22Rv1 (cell line): ENCODE measurements at regions not wholly inside any gene's neighbourhood (a gene's known extent, or its start where the extent isn't known, plus 50 kb on each side); places are given as distances from the start of the nearest gene placed in this dataset.

ENCODE experiments used
- CTCF ChIP-seq: fragments of 450-650 bp; IDR thresholded peaks from 2 replicates; pipeline ENCODE4 v1.5.1; 2017; ENCODE audit warnings: mild to moderate bottlenecking
- ZFX ChIP-seq: fragments of 450-650 bp; IDR thresholded peaks from 2 replicates; pipeline ENCODE4 v1.6.1; 2017; ENCODE audit warnings: antibody characterized with exemption, borderline replicate concordance

- TF ChIP-seq CTCF (no peak), ZFX (no peak)
These were observed 181.6 kb downstream of the EVX1 start for GRCh38 chr7:27424231-27424630.
